Kidney (tissue), 13 donors: ENCODE measurements at regions not wholly inside any gene's neighbourhood (a gene's known extent, or its start where the extent isn't known, plus 50 kb on each side); places are given as distances from the start of the nearest gene placed in this dataset.

Experiments
- DNase-seq, 5 donors: peaks; one replicate each; pipeline ENCODE4 v3.0.0-alpha.2; 2013 to 2020
- FAIRE-seq: peaks from 2 replicates; lab custom pipeline; 2012; peaks lifted over from hg19 to GRCh38; lab: Jason Lieb, UNC
- H3K27ac ChIP-seq, 2 donors: one replicate each; pipeline ENCODE4 v1.7.0; 2013; ENCODE audit warnings: low read depth in 2 of 2, low read length in 2 of 2, inconsistent platforms in 1 of 2
- H3K27me3 ChIP-seq: one replicate; pipeline ENCODE4 v1.7.1; 2013; ENCODE audit warnings: low read length, inconsistent platforms; ENCODE audit not compliant: control insufficient read depth, insufficient read depth
- H3K36me3 ChIP-seq, 3 donors: one replicate each; pipeline versions ENCODE4 v1.7.0 to v1.7.1; 2013; ENCODE audit warnings: low read length in 3 of 3, control low read depth in 1 of 3, inconsistent platforms in 1 of 3; ENCODE audit not compliant: insufficient read depth in 3 of 3, control insufficient read depth in 2 of 3
- H3K4me1 ChIP-seq, 3 donors: one replicate each; pipeline versions ENCODE4 v1.7.0 to v1.7.1; 2013; ENCODE audit warnings: low read length in 3 of 3, inconsistent platforms in 1 of 3, low read depth in 1 of 3; ENCODE audit not compliant: control insufficient read depth in 2 of 3, insufficient read depth in 2 of 3
- H3K4me3 ChIP-seq, 3 donors: one replicate each; pipeline versions ENCODE4 v1.7.0 to v1.8.1; 2013; ENCODE audit warnings: low read length in 3 of 3, control low read depth in 1 of 3, inconsistent platforms in 1 of 3
- H3K9ac ChIP-seq, 3 donors: one replicate each; pipeline versions ENCODE4 v1.7.0 to v1.7.1; 2013; ENCODE audit warnings: low read length in 3 of 3, control low read depth in 1 of 3, inconsistent platforms in 1 of 3
- H3K9me3 ChIP-seq, 3 donors: one replicate each; pipeline versions ENCODE4 v1.7.0 to v1.7.1; 2013; ENCODE audit warnings: low read length in 3 of 3, control low read depth in 1 of 3, inconsistent platforms in 1 of 3; ENCODE audit not compliant: control insufficient read depth in 2 of 3, insufficient read depth in 1 of 3
- intact Hi-C: fragments of 100-400 bp; cut with DNase I; formaldehyde crosslinking; loops from one replicate; pipeline ENCODE4 v1.11.1; 2022
- TF ChIP-seq, protein P1 (sequence below): IDR thresholded peaks from 3 replicates; pipeline ENCODE4 v1.5.1; 2012; ENCODE audit warnings: mild to moderate bottlenecking, moderate library complexity, borderline replicate concordance; ENCODE audit not compliant: insufficient read depth; ENCODE audit errors: extremely low read depth
- donor health status: control.
- donor health status: control.
- donor health status: control.
- donor health status: control.
- donor health status: control.
- donor health status: DM: yes; HTN: yes; CAD: no.
- donor health status: Normal renal cell carcinoma (clear cell type).

DNA sequence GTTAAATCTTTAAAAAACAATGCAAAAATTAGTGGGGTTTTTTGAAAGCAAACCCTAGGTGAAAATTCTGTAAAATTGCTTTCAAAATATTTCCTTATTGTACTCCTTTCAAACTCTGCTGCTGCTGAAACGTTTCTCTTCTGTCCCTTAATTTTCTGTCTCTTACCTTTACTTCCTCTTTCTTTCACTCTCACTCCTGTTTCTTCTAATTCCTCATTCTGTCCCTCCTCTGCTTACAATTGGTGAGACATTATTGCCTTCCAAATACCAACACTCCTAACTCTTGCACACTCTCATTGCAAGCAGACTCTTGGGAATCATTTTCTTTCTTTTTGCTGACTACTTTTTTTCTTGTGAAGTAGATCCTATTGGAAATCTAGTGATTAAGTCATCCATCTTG is 685.6 kb upstream of the SLITRK1 start:
- Histone ChIP-seq H3K36me3 (no peaks in the 10 kb centered on the region), H3K4me1 (no peaks in the 10 kb centered on the region), H3K27ac (no peak overlapping the region), H3K4me3 (no peak overlapping the region), H3K27me3 (no peaks in the 10 kb centered on the region), H3K9ac (no peak overlapping the region), H3K9me3 (no peaks in the 10 kb centered on the region)
- intact Hi-C loops: no loop called here
- TF ChIP-seq, protein P1, sequence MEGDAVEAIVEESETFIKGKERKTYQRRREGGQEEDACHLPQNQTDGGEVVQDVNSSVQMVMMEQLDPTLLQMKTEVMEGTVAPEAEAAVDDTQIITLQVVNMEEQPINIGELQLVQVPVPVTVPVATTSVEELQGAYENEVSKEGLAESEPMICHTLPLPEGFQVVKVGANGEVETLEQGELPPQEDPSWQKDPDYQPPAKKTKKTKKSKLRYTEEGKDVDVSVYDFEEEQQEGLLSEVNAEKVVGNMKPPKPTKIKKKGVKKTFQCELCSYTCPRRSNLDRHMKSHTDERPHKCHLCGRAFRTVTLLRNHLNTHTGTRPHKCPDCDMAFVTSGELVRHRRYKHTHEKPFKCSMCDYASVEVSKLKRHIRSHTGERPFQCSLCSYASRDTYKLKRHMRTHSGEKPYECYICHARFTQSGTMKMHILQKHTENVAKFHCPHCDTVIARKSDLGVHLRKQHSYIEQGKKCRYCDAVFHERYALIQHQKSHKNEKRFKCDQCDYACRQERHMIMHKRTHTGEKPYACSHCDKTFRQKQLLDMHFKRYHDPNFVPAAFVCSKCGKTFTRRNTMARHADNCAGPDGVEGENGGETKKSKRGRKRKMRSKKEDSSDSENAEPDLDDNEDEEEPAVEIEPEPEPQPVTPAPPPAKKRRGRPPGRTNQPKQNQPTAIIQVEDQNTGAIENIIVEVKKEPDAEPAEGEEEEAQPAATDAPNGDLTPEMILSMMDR: no peak
- DNase-seq (no peak), FAIRE-seq (no peak)

GRCh38 chr13:84566780-84567179 is 684.5 kb upstream of the SLITRK1 start:
- no peak for DNase-seq
- H3K36me3 ChIP-seq: no peaks in the 10 kb centered on the region
- intact Hi-C loops: no loop called here
- no peaks in the 10 kb centered on the region for H3K9me3 ChIP-seq
- no peaks in the 10 kb centered on the region for H3K4me1 ChIP-seq
- no peak overlapping the region for H3K4me3 ChIP-seq
- TF ChIP-seq, protein P1: no peak
- H3K27ac ChIP-seq: no peak overlapping the region
- H3K27me3 ChIP-seq: no peaks in the 10 kb centered on the region
- no peak for FAIRE-seq
- H3K9ac ChIP-seq: no peak overlapping the region

DNA sequence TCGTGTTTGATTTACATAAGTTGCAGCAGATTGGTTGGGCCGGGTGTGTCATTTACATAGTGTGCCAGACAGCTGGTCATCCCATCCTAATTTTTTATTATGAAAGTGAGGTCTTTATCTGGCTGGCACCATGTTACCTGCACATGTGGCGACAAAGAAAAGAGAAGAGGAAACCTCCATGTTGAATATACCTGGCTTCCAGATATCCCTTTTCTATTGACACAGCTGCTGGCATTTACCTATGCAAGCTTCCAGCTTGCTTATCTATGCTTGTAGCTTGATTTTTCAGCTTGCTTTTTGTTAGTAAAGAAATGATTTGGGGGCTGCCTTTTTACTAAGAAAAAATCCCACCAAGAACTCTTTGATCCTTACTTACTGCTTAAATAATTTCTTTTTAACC is 681.3 kb upstream of the SLITRK1 start:
- Histone ChIP-seq H3K27ac (no peak overlapping the region), H3K4me1 (no peaks in the 10 kb centered on the region), H3K36me3 (no peaks in the 10 kb centered on the region), H3K27me3 (no peaks in the 10 kb centered on the region), H3K4me3 (no peak overlapping the region), H3K9me3 (no peaks in the 10 kb centered on the region), H3K9ac (no peak overlapping the region)
- intact Hi-C loops: no loop called here
- DNase-seq (no peak), FAIRE-seq (no peak)
- TF ChIP-seq, protein P1: no peak

DNA sequence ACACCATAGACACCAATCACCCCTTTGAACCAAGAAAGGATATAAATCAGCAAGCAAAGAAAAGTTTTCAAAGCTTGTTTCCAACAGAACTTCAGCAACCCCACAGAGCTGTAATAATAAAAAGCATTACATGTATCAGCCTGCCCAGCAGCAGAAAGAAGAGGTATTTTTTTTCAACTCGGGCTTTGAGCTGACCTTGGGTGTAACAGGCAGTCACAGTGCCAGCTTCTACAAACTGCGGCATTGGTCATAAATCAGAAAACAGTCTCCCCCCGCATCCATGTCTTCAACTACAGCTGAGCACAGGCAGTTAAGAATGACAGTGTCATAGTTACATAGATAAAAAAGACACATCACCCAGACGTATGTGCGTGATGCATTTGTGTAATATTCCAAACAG is 671.0 kb upstream of the SLITRK1 start:
- H3K4me3 ChIP-seq: no peak overlapping the region
- no peaks in the 10 kb centered on the region for H3K4me1 ChIP-seq
- H3K27ac ChIP-seq: no peak overlapping the region
- H3K9ac ChIP-seq: no peak overlapping the region
- FAIRE-seq (no peak), DNase-seq (peak in 4 of 5 donors; percentile 41 to 69 (median 56))
- no peaks in the 10 kb centered on the region for H3K36me3 ChIP-seq
- H3K9me3 ChIP-seq: no peaks in the 10 kb centered on the region
- no peaks in the 10 kb centered on the region for H3K27me3 ChIP-seq
- TF ChIP-seq, protein P1: no peak
- intact Hi-C loops: no loop called here
